Brain microvascular endothelial cell (primary cell): ENCODE measurements at regions not wholly inside any gene's neighbourhood (a gene's known extent, or its start where the extent isn't known, plus 50 kb on each side); places are given as distances from the start of the nearest gene placed in this dataset.

Experiments used
- DNase-seq: peaks from one replicate; pipeline ENCODE4 v3.0.0-alpha.2; 2020
- H3K27ac ChIP-seq: fragments of 250-450 bp; sonication (Bioruptor Pico); 2 replicates; pipeline ENCODE4 v1.5.1; 2020; ENCODE audit warnings: mild to moderate bottlenecking, moderate library complexity
- H3K27me3 ChIP-seq: fragments of 250-450 bp; sonication (Bioruptor Pico); replicated peaks from 2 replicates; pipeline ENCODE4 v1.5.1; 2020; ENCODE audit warnings: mild to moderate bottlenecking
- H3K36me3 ChIP-seq: fragments of 250-450 bp; sonication (Bioruptor Pico); replicated peaks from 2 replicates; pipeline ENCODE4 v1.5.1; 2020; ENCODE audit warnings: mild to moderate bottlenecking
- H3K4me3 ChIP-seq: 2 replicates; pipeline ENCODE4 v1.5.1; 2011; ENCODE audit warnings: low read depth, mild to moderate bottlenecking, control low read depth, low read length, moderate library complexity
- CTCF ChIP-seq: IDR thresholded peaks from 2 replicates; pipeline ENCODE4 v1.5.1; 2011; ENCODE audit warnings: low read depth, mild to moderate bottlenecking, moderate library complexity, low read length, control low read depth, inconsistent platforms; ENCODE audit errors: missing control alignments
- in situ Hi-C: cut with HindIII; loops from 2 replicates; pipeline ENCODE4 v1.10.0; 2017; ENCODE audit warnings: low sequenced_read_pairs, low pct_ligation_motif_present

DNA sequence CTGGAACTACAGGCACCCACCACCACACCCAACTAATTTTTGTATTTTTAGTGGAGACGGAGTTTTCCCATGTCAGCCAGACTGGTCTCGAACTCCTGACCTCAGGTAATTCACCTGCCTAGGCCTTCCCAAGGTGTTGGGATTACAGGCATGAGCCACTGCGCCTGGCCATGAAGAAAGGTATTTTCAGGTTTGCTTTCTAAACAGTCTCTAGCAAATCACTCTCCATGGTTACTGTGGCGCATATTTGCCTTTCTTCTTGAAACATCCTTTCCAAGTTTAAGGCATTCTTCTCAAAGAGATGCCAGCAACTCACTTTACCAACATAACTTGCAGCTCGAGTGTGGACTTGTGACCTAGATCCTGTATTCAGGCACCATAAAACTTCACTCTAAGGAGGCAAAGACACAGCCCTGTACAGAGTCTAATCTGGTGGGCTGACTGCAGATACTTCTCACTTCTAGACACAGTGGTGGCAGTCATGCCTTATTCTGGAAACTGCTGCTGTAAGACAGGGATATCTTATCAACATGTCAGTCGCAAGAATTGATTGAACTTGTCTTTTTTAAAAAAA is 461.4 kb upstream of the TSHZ3 start:
- Histone ChIP-seq H3K27me3 (no peaks in the 10 kb centered on the region), H3K4me3 (no peak overlapping the region), H3K36me3 (no peaks in the 10 kb centered on the region), H3K27ac (no peak overlapping the region)
- TF ChIP-seq CTCF, result no peak
- DNase-seq, result no peak
- in situ Hi-C loops, result no loop called here

- H3K27me3 ChIP-seq, result no peaks in the 10 kb centered on the region
- in situ Hi-C loops, result no loop called here
- no peak for DNase-seq
- no peak for TF ChIP-seq CTCF
- no peak overlapping the region for H3K27ac ChIP-seq
- no peaks in the 10 kb centered on the region for H3K36me3 ChIP-seq
- H3K4me3 ChIP-seq, result no peak overlapping the region
These were observed 468.9 kb upstream of the TSHZ3 start for GRCh38 chr19:31817971-31818797.

- no peak for DNase-seq
- TF ChIP-seq CTCF, result no peak
These were observed 469.5 kb upstream of the TSHZ3 start for GRCh38 chr19:31818798-31819105.

DNA sequence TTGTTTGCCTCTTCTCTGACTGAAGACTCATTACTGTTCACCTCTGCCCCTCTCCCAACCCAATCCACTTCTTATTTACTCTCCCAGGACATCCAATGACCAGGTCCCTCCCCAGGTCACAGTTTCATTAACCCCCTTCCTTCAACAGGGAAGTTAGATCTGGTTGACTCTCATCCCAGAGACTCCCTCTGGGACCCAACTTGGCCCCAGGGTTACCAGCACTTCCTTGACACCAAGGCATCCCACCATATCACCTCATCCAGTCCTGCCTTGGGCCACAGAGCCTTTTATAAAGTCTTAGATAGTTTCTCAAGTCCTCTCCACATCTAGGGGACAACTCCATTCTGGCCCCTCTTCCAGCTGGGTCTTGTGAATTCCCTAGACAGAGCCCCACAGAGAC is 470.6 kb upstream of the TSHZ3 start:
- no peaks in the 10 kb centered on the region for H3K27me3 ChIP-seq
- no peak overlapping the region for H3K4me3 ChIP-seq
- H3K27ac ChIP-seq, result no peak overlapping the region
- no peak for DNase-seq
- in situ Hi-C loops, result no loop called here
- no peak for TF ChIP-seq CTCF
- no peaks in the 10 kb centered on the region for H3K36me3 ChIP-seq

More at GRCh38 chr19:31818798-31819105, 469.5 kb upstream of the TSHZ3 start:
- Histone ChIP-seq H3K27ac (no peak overlapping the region), H3K4me3 (no peak overlapping the region), H3K36me3 (no peaks in the 10 kb centered on the region), H3K27me3 (no peaks in the 10 kb centered on the region)
- in situ Hi-C loops, result no loop called here

GRCh38 chr19:31821346-31821745 is 472.1 kb upstream of the TSHZ3 start:
- no peaks in the 10 kb centered on the region for H3K36me3 ChIP-seq
- no peaks in the 10 kb centered on the region for H3K27me3 ChIP-seq
- DNase-seq, result no peak
- no peak overlapping the region for H3K4me3 ChIP-seq
- no peak overlapping the region for H3K27ac ChIP-seq
- in situ Hi-C loops, result no loop called here
- no peak for TF ChIP-seq CTCF
